NCI-H446 (cell line): ENCODE measurements at regions not wholly inside any gene's neighbourhood (a gene's known extent, or its start where the extent isn't known, plus 50 kb on each side); places are given as distances from the start of the nearest gene placed in this dataset.
"Not testable (repeated sequence)": the region's sequence is repeated elsewhere in the genome, so short reads cannot be mapped to it uniquely, and the experiment has no call there.

Experiments
- DNase-seq, 2 experiments: peaks; one replicate each; lab custom pipeline; 2025; lab: John Stamatoyannopoulos, UW

- DNase-seq = not testable (repeated sequence)
Observed at GRCh38 chr1:143839182-143839581, 132.6 kb downstream of the FAM72C start.

DNA sequence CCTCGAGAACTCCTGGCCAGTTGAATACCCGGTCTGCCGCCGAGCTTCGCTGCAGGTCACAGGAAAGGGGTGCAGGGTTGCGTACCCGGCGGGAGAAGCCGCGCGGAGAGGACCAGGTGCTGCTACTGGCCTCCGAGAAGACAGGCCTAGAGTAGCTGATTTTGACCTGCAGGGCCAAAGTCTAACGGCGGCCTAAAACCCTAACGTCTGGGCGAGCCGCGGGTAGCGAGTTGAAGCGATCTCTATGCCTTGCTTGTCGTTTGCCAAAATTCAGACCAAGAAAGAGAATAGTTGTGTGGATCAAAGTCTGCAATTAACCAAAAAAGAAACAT lies 133.2 kb downstream of the FAM72C start:
- not testable (repeated sequence) for DNase-seq

GRCh38 chr1:143837924-143838597 lies 133.7 kb downstream of the FAM72C start:
- DNase-seq = not testable (repeated sequence)

DNA sequence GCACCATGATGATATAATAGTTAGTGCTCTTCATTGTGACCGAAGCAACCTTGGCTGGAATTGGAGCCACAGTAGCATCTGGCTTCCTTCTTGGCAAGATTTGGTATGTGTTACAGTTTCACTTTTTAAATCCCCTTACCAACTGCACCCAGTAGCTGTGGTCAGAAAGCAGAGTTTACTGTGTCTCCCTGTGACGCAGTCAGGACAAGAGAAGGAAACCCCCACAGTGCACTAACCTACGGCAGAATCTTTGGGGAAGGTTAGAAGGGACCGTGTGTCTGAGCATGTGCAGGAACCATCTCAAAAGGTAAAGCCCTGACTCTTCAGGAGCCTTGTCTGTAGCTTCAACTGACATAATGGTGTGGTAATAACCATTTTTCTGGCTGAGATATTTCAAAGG lies 138.4 kb downstream of the FAM72C start:
- not testable (repeated sequence) for DNase-seq

GRCh38 chr1:143832379-143832716 lies 139.4 kb downstream of the FAM72C start:
- DNase-seq = not testable (repeated sequence)

GRCh38 chr1:143831479-143832378 lies 140.1 kb downstream of the FAM72C start:
- not testable (repeated sequence) for DNase-seq

- not testable (repeated sequence) for DNase-seq
Observed at GRCh38 chr1:143826162-143826561, 145.6 kb downstream of the FAM72C start.

DNA sequence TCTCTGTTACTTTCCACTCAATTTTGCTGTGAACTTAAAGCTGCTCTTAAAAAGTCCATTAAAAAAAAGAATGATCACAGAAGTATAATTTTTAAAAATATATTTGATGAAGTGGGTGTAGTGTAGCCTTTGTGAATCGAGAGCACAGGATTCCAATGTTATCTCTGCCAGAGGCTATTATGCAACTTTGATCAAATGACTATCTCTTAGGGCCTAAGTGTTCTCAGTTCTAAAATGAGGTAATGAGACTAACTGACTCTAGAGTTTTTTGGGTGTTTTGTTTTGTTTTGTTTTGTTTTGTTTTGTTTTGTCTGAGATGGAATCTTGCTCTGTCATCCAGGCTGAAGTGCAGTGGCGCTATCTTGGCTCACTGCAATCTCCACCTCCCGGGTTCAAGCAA lies 147.5 kb downstream of the FAM72C start:
- not testable (repeated sequence) for DNase-seq

DNA sequence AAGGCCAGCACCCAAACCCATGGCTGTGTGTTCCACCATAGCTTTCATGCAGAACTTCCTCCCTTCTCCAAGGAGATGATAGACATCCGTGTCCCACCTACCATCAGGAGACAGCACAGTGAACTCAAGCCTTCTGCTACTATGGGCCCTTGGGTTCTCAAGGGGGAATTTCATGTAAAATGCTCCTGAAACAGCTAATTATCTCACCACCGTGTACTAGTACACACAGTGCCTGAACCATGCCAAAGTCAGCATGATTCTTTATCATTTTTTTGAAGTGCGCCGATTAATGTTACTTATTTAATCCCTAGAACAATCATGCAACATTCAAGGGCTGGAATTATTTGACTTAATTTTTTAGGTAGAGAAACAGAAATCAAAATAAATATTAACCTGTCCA lies 151.7 kb downstream of the FAM72C start:
- DNase-seq = not testable (repeated sequence)

GRCh38 chr1:143816369-143816768 lies 155.4 kb downstream of the FAM72C start:
- not testable (repeated sequence) for DNase-seq

DNA sequence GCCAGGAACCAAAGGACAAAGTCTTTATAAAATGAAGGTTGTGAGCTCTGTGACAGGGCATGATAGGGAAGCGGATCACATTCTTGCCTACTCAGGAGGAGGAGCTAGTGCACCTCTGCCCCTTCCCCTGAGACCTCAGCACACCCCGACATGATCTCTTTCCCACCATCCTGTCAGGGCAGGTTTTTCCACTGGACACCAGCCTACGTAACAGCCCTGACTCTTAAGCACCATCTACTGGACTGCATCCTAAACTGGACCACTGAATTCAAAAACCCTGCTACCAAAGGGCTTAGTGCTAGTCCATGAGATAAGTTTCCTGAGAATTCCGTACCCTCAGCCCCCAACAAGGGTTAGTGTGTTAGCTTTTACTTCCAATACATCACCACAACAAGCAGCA lies 166.4 kb downstream of the FAM72C start:
- not testable (repeated sequence) for DNase-seq

DNA sequence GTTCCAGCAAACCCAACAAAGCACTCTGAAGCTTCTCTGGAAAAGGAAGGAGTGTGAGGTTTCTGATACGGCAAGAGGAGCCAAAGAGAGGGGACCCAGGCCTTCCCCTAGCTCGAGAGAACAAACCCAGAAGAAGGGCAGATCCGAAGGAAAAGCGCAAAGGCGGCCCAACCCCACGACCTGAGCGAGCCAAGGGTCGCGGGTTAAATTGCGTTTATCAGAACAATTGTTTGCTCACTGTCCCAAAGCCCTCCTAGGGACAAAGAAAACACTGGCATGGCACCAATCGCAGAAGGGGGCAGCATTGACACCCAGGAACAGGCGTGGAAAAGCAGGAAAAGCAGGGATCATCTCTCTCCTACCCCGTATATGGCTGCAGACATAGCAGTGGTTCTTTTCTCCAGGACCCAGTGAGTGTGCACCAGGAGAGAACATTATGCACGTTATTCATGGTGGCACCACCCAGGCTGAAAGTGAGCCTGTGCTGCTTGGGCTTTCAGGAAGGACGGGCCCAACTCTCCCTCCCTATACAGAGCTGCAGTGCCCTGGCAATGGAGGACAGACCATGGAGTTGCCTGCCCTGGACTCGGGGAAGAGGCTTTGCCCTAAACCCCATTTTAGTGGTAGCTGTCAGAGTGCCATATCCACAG lies 167.0 kb downstream of the FAM72C start:
- DNase-seq = not testable (repeated sequence)

DNA sequence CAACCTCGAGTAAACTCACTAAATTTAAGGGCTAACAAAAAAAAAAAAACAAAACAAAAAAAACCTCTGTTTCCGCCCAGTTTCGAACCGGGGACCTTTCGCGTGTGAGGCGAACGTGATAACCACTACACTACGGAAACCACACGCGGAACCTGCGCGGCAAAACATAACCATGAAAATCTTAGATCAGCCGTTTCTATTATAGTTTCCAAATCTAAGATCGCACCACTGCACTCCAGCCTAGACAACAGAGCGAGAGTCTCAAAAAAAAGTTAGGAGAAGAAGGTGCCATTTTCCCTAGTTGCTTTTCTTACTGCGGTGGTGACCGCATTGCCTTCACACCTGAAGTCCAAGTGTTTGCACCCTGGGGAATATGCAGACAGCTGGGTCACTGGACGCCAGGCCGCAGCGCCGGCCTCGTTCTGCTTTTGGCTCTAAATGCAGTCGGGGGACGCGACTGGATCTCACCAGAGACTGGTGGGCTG lies 167.8 kb downstream of the FAM72C start:
- DNase-seq = not testable (repeated sequence)

DNA sequence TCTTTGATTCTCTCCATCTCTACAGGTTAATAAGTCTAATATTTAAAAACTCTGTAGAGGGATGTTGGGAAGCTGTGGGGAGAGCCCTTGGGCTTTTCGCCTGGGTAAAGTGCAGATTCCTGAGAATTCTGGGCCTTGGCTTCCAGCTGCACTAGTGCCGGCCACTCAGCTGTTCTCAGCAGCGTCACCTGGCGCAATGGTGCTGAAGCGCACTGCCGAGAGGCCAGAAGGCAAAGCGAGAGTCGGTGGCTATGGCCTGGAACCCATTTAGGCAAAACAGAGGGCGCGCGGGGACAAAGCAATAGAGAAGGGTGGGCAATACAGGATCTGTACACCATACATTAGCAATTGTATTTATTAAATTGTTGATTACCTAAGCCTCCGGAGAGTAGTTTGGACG lies 168.7 kb downstream of the FAM72C start:
- DNase-seq = not testable (repeated sequence)

GRCh38 chr1:143799568-143800187 lies 172.1 kb downstream of the FAM72C start:
- DNase-seq = not testable (repeated sequence)

GRCh38 chr1:143796369-143796768 lies 175.4 kb downstream of the FAM72C start:
- not testable (repeated sequence) for DNase-seq

DNA sequence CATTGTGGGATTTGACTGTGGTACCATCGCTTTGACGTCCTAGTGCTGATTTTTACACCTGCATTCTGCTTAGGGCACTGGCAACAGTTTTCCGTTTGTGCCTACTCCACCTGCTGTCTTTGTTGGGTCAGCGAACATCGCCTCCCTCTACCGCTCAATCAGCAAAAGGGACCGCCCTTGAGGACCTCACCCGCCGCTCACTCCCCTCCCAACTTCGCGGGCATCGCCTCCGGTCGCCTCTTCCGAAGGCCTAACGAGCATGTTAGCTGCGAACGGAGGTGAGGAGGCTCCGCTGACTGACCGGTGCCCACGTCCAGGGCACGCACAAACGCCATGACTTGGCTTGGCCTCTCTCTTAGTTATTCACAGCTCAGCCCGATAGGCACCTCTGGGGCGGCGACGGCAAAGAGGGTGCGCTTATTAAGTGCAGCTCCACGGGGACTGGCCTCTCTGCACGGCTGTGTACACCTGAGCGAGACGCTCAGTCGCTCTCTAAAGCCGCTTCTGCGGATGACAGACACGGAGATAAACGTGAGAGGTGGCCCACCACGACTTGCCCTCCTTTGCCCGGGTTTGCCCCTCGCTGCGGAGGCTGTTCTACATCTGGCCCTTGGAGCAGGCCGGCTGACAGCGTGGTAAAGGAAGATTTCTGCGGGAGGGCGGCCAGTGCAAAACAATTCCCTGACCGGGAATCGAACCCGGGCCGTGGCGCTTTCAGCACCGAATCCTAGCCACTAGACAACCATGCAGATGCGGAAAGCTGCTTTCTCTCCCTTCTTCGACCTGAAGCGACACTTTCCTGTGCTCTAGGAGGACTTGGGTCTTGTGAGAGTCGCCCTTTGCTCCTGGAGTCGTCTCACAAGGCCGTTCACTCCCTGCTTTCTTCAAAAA lies 179.5 kb downstream of the FAM72C start:
- not testable (repeated sequence) for DNase-seq

GRCh38 chr1:143786381-143786780 lies 185.4 kb downstream of the FAM72C start:
- DNase-seq = not testable (repeated sequence)

- not testable (repeated sequence) for DNase-seq
Observed at GRCh38 chr1:143785883-143786282, 185.9 kb downstream of the FAM72C start.

DNA sequence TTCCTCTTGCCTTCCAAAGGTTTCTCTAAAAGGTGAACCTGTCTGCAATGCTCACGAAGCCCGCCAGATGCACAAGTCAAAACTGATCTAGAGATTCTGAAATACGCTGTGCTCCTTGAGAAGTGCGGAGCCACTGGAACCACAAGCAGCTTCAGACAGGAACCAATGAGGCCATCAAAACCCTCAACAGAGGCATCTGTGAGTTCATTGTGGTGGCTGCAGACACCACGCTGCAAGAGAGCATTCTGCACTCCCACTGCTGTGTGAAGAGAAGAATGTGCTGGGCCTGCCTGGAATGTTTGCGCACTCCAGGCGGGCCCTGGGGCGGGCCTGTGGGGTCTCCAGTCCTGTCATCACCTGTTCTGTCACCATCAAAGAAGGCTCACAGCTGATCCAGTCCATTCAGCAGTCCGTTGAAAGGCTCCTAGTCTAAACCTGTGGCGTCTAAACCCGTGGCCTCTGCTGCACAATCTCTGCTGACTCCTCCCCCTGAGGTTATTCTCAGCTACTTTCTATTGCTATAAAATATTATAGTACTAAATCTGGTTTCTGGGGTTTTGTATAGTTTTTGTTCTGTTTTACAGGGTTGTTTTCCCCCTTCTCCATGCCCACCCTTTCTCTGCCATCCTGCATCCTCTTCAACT lies 187.4 kb downstream of the FAM72C start:
- not testable (repeated sequence) for DNase-seq
